ENCODE measurements at regions not wholly inside any gene's neighbourhood (a gene's known extent, or its start where the extent isn't known, plus 50 kb on each side); places are given as distances from the start of the nearest gene placed in this dataset.

DNA sequence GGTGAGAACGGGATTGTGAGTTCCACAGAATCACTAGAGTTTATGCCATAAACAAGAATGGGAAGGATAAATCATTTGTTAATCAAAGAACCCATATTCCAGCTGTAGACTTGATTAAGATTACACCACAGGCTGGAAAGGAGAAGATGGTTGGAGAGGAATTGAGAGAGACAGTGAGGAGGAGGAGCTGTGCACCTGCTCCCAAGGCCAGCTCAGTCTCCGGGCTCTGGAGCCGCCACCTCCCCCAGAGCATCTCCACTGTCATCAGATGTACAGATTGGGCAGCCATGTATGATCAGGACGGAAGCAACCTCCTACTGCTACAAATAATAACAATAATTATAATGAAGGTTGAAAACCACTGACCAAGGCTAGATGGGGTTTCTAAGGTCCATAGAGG, 170.0 kb downstream of the MINAR1 start:
- TF ChIP-seq, protein P1, sequence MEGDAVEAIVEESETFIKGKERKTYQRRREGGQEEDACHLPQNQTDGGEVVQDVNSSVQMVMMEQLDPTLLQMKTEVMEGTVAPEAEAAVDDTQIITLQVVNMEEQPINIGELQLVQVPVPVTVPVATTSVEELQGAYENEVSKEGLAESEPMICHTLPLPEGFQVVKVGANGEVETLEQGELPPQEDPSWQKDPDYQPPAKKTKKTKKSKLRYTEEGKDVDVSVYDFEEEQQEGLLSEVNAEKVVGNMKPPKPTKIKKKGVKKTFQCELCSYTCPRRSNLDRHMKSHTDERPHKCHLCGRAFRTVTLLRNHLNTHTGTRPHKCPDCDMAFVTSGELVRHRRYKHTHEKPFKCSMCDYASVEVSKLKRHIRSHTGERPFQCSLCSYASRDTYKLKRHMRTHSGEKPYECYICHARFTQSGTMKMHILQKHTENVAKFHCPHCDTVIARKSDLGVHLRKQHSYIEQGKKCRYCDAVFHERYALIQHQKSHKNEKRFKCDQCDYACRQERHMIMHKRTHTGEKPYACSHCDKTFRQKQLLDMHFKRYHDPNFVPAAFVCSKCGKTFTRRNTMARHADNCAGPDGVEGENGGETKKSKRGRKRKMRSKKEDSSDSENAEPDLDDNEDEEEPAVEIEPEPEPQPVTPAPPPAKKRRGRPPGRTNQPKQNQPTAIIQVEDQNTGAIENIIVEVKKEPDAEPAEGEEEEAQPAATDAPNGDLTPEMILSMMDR (conservative IDR thresholded peaks at IDR 0.05; ENCODE audit: low read depth, low read length), result no peak
- H3K4me3 ChIP-seq (ENCODE audit: low read depth, low read length), result no peak overlapping the region
- no peak for DNase-seq (ENCODE audit: low read depth)

DNA sequence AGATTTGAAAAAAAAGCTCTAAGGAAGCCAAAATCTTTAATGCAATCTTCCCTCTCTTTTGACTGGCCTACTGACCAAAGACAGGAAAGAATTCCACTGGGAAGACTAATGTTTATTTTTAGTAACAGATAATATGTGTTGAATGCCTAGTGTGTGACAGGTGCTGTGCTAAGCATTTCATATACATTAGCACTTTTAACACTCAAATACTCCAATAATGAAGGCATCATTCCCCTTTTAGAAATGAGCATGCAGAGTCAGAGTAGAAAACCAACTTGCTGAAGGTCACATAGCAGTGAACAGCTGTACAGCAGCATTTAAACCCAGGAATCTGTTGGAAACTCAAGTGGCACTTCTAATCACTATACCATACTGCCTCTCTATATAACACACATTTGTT, 170.6 kb downstream of the MINAR1 start:
- no peak overlapping the region for H3K4me3 ChIP-seq (ENCODE audit: low read depth, low read length)
- DNase-seq (ENCODE audit: low read depth), result no peak
- TF ChIP-seq, protein P1 (conservative IDR thresholded peaks at IDR 0.05; ENCODE audit: low read depth, low read length), result no peak

DNA sequence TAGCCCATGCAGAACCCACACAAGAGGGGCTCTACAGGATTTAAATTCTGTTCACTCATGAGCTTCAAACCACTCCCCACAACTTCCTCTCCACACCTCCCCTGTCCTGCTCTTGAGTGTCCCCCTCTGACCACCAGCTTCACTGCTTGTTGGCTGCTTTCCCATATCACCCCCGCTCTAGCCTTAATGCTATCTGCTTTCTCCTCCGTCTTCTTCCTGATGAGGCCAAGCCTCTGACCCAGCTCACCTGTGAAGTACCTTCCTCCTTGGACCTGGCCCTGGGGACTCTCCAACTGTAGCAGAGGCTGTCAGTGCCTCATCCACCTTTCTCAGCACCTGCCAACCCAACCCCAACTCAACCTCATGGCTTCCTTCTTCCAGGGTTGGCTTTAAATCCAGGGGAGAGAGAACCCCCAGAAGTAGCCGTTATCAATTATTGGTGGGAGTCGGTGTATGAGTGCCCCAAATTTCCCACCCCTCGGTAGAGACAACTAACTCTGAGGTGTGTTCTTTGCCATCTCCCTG, 174.8 kb downstream of the MINAR1 start:
- DNase-seq (ENCODE audit: low read depth), result no peak
- TF ChIP-seq, protein P1 (conservative IDR thresholded peaks at IDR 0.05; ENCODE audit: low read depth, low read length), result no peak
- H3K4me3 ChIP-seq (ENCODE audit: low read depth, low read length), result no peak overlapping the region

DNA sequence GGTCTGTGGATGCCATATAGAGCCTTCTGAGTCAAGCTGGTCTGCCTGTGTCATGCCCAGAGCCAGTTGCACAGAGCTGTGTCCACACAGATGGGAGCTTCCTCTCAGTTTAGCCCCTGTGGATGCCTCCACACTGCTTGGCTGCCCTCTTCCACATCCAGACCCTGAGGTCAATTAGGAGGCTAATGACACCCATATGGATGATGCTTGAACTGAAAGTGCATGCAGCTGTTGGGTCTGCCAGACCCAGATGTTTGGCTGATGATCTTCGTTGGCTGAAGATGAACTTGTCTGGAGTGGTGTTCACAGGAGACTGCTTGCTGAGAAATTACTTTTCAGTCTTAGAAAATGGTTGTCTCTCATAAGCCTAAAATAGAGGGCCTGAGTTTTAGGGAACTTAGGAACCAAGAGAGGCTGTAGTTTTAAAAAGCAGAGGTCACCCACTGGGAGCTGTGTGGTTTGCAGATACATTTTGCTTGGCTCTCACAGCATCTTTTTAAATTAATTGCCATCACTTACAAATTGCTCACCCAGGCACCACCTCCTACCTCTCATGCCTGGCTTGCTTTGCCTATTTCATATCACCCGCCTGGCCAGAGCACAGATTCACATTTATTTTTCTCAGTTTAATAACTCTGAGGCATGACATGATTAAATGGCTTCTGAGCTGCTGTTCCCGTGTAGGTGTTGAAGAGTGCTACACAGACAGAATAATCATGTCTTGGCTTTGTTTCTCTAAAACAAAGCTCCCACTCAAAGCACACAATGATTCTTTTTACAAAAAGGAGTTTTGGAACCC, 176.1 kb downstream of the MINAR1 start:
- DNase-seq (ENCODE audit: low read depth), result no peak
- no peak overlapping the region for H3K4me3 ChIP-seq (ENCODE audit: low read depth, low read length)
- TF ChIP-seq, protein P1 (conservative IDR thresholded peaks at IDR 0.05; ENCODE audit: low read depth, low read length), result no peak

DNA sequence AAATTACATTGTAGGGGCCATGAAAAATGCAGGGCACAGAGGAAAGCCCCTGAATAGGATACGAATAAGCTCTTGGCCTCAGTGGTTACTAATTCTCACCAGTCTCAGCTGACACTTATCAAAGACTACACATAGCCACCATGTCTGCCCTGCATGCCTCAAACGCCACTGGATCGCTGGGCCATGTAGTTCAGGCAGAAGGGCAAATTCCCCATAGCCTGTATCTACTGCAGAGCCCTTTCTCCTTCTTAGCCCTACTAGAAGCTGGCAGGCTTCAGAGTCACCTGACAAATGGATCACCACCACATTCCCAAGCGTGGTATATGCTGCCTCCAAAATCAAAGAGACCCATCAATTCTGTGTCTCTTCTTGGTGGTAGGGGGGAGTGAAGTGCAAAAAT, 177.4 kb downstream of the MINAR1 start:
- TF ChIP-seq, protein P1 (conservative IDR thresholded peaks at IDR 0.05; ENCODE audit: low read depth, low read length), result no peak
- DNase-seq (ENCODE audit: low read depth), result peak; percentile 7
- no peak overlapping the region for H3K4me3 ChIP-seq (ENCODE audit: low read depth, low read length)

DNA sequence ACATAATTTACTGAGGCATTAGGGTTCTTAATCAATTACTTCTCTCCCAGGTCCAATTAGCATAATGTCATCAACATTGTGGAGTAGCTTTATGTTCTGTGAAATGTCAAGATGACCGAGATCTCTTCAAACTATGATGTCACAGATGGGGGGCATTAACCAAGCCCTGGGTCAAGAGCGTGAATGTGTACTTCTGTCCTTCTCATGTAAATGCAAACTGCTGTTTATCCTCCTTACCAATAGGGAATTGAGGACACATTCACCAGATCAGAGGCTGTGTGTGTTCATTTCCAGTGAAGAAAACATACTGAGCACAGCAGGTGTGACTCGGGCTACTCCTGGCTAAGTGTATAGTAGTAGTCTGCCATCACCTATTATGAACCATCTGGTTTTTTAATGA, 177.9 kb downstream of the MINAR1 start:
- TF ChIP-seq, protein P1 (conservative IDR thresholded peaks at IDR 0.05; ENCODE audit: low read depth, low read length), result no peak
- no peak overlapping the region for H3K4me3 ChIP-seq (ENCODE audit: low read depth, low read length)
- no peak for DNase-seq (ENCODE audit: low read depth)

DNA sequence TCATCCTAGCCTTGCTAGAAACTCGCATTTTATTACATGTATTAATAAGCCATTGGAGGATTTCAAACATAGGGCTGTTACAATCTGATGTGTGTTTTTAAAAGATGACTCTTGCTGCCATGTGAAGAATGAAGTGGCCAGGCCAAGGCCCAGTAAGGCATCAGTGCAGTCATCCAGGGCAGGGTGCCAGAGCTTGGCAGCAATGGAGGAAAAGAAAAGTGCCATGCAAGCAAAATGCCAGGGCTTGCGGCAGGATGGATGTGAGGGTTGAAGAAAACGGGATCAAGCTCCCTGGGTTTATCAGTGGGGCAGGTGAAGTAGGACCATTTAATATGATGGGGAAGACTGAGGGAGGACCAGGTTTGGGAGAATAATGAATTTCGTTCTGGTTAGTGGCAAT, 183.6 kb downstream of the MINAR1 start:
- no peak for DNase-seq (ENCODE audit: low read depth)
- H3K4me3 ChIP-seq (ENCODE audit: low read depth, low read length), result no peak overlapping the region
- TF ChIP-seq, protein P1 (conservative IDR thresholded peaks at IDR 0.05; ENCODE audit: low read depth, low read length), result no peak
